Tibial nerve (tissue), 4 donors: ENCODE measurements at regions not wholly inside any gene's neighbourhood (a gene's known extent, or its start where the extent isn't known, plus 50 kb on each side); places are given as distances from the start of the nearest gene placed in this dataset.

Experiments
- CTCF ChIP-seq, 5 experiments: fragments of 200-600 bp in 3 of 5; fragments of 450-650 bp in 2 of 5; sonication (generic) in 3 of 5; IDR thresholded peaks; one replicate each; pipeline ENCODE4 v1.5.1; 2016 to 2019; ENCODE audit warnings: antibody characterized with exemption in 5 of 5, mild to moderate bottlenecking in 3 of 5, moderate library complexity in 2 of 5
- EP300 ChIP-seq, 2 donors: sonication (generic); formaldehyde crosslinking; IDR thresholded peaks; one replicate each; pipeline ENCODE4 v1.6.1; 2017; ENCODE audit warnings: antibody characterized with exemption in 2 of 2, mild to moderate bottlenecking in 1 of 2
- POLR2A ChIP-seq, 2 donors: fragments of 450-650 bp; IDR thresholded peaks; one replicate each; pipeline ENCODE4 v1.6.1; 2017; ENCODE audit warnings: antibody characterized with exemption in 2 of 2, mild to moderate bottlenecking in 2 of 2, moderate library complexity in 2 of 2

- TF ChIP-seq EP300 (IDR thresholded peaks at IDR 0.05), result no peak
- TF ChIP-seq CTCF (IDR thresholded peaks at IDR 0.05), result no peak
- TF ChIP-seq POLR2A (IDR thresholded peaks at IDR 0.05), result no peak
Measured at GRCh38 chr2:49379406-49379805, 225.1 kb upstream of the FSHR start.
